ENCODE measurements at regions not wholly inside any gene's neighbourhood (a gene's known extent, or its start where the extent isn't known, plus 50 kb on each side); places are given as distances from the start of the nearest gene placed in this dataset.

DNA sequence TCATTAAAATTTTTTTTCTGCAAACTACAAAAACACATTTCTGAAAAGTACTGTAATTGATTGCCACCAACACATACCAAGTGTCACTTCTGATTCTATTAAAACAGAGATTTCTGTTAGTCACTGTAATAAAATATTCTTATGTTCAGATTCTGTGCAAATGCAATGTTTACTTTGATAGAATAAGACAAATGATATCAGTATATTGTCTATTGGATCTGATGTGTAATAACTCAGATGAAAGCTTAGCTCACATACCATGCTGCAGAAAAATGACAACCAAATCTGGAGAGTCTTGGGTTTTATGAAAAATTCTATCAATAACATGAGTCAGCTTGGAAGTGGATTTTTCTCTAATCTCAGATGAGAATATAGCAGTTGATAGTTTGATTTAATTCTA is 963.8 kb upstream of the B3GALT2 start:
- intact Hi-C loops (cut with DNase I; ENCODE audit: low total_unique reads), result no loop called here
- DNase-seq (no peak), ATAC-seq (no peak)
- no peaks in the 10 kb centered on the region for H3K36me3 ChIP-seq
- in situ Hi-C loops (cut with MboI; ENCODE audit: low sequenced_read_pairs in 4 of 4), result no loop called here
- no peaks in the 10 kb centered on the region for H3K9me3 ChIP-seq
- no peak overlapping the region for H3K4me3 ChIP-seq
- H3K27ac ChIP-seq, result no peak overlapping the region
- H3K27me3 ChIP-seq, result no peaks in the 10 kb centered on the region
- TF ChIP-seq, protein P1, sequence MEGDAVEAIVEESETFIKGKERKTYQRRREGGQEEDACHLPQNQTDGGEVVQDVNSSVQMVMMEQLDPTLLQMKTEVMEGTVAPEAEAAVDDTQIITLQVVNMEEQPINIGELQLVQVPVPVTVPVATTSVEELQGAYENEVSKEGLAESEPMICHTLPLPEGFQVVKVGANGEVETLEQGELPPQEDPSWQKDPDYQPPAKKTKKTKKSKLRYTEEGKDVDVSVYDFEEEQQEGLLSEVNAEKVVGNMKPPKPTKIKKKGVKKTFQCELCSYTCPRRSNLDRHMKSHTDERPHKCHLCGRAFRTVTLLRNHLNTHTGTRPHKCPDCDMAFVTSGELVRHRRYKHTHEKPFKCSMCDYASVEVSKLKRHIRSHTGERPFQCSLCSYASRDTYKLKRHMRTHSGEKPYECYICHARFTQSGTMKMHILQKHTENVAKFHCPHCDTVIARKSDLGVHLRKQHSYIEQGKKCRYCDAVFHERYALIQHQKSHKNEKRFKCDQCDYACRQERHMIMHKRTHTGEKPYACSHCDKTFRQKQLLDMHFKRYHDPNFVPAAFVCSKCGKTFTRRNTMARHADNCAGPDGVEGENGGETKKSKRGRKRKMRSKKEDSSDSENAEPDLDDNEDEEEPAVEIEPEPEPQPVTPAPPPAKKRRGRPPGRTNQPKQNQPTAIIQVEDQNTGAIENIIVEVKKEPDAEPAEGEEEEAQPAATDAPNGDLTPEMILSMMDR (IDR thresholded peaks at IDR 0.05 in 4 of 5, conservative IDR thresholded peaks at IDR 0.05 in 1 of 5), result no peak
- no peak for TF ChIP-seq POLR2A (IDR thresholded peaks at IDR 0.05)
- no peaks in the 10 kb centered on the region for H3K4me1 ChIP-seq

DNA sequence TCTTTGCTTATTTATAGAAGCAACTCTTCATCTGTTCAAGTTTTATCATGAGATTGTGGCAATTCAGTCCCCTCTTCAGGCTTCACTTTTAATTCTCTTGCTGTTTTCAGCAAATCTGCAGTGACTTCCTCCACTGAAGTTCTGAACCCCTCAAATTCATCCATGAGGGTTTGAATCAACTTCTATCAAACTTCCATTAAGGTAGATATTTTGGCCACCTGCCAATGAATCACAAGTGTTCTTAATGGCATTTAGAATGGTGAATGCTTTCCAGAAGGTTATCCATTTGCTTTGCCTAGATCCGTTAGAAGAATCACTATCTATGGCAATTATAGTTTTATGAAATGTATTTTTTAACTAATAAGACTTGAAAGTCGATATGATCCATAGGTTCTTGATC is 946.7 kb upstream of the B3GALT2 start:
- in situ Hi-C loops (cut with MboI; ENCODE audit: low sequenced_read_pairs in 4 of 4), result no loop called here
- H3K27me3 ChIP-seq, result no peaks in the 10 kb centered on the region
- no peaks in the 10 kb centered on the region for H3K4me1 ChIP-seq
- H3K4me3 ChIP-seq, result no peak overlapping the region
- H3K27ac ChIP-seq, result no peak overlapping the region
- DNase-seq (no peak), ATAC-seq (no peak)
- intact Hi-C loops (cut with DNase I; ENCODE audit: low total_unique reads), result no loop called here
- H3K36me3 ChIP-seq, result no peaks in the 10 kb centered on the region
- TF ChIP-seq POLR2A (IDR thresholded peaks at IDR 0.05), result no peak
- TF ChIP-seq, protein P1 (IDR thresholded peaks at IDR 0.05 in 4 of 5, conservative IDR thresholded peaks at IDR 0.05 in 1 of 5), result no peak
- no peaks in the 10 kb centered on the region for H3K9me3 ChIP-seq

DNA sequence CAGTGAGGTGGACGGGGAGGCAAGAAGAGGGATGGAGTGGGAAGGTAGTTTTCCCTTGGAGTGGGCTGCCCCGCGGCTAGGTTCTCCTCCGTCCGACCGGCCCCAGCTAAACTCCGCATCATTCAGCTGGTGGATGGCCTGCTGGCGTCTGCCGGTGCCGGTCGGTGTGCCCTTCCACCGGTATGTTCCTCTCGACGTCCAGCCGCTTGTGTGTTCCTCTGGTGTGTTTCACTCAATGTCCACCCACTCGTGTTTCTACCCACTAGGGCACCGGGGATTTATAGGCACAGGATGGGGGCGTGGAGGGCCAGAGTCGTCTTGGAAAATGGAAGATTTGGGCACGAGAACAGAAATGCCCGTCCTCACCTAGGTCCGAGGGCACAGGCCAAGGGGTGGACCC is 931.7 kb upstream of the B3GALT2 start:
- DNase-seq (no peak), ATAC-seq (no peak)
- intact Hi-C loops (cut with DNase I; ENCODE audit: low total_unique reads) (no loop called here), in situ Hi-C loops (cut with MboI; ENCODE audit: low sequenced_read_pairs in 4 of 4) (no loop called here)
- H3K4me1 ChIP-seq, result no peaks in the 10 kb centered on the region
- no peaks in the 10 kb centered on the region for H3K36me3 ChIP-seq
- no peaks in the 10 kb centered on the region for H3K9me3 ChIP-seq
- H3K4me3 ChIP-seq, result no peak overlapping the region
- no peak overlapping the region for H3K27ac ChIP-seq
- no peaks in the 10 kb centered on the region for H3K27me3 ChIP-seq
- TF ChIP-seq POLR2A (IDR thresholded peaks at IDR 0.05), result no peak
- TF ChIP-seq, protein P1 (IDR thresholded peaks at IDR 0.05 in 4 of 5, conservative IDR thresholded peaks at IDR 0.05 in 1 of 5), result no peak

DNA sequence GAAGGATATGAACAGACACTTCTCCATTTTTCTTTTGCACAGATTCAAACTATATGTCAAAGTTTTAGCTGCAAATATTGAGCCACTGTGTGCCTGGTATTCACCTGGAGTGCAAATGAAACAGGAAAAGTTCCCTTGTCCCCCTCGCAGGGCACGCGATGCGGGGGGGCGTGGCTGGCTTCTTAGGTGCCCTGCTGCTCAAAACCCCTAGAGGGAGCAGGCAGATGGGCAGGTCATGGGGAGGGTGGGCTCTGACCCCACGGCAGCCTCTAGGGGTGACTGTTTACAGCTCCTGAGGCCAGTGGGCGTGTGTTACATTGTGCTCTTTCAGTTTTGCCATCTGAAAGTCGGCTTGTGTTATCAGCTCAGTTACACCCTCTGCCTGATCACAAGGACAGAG is 931.2 kb upstream of the B3GALT2 start:
- intact Hi-C loops (cut with DNase I; ENCODE audit: low total_unique reads), result no loop called here

DNA sequence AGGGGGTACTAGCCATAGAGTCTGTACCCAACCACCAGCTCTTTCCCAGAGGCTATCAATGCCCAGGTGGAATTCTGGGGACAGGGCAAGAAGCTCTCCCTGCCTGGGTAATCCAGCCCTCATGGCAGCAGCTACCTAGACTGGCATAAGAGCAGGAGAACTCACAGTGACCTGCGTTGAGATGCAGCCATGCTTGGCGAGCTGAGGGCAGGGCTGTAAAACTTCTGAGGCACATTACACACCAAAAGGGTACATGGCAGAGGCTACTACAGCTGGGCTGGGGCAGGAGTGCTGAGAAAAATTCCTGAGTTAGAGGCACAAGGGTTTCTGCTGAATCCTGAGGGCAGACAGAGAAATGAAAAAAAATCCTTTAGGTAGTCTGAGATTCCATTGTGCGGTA is 927.9 kb upstream of the B3GALT2 start:
- Histone ChIP-seq H3K4me1 (no peaks in the 10 kb centered on the region), H3K27me3 (no peaks in the 10 kb centered on the region), H3K36me3 (no peaks in the 10 kb centered on the region), H3K27ac (no peak overlapping the region), H3K4me3 (no peak overlapping the region), H3K9me3 (no peaks in the 10 kb centered on the region)
- no peak for ATAC-seq
- no peak for DNase-seq
- intact Hi-C loops (cut with DNase I; ENCODE audit: low total_unique reads) (no loop called here), in situ Hi-C loops (cut with MboI; ENCODE audit: low sequenced_read_pairs in 4 of 4) (no loop called here)
- TF ChIP-seq, protein P1 (IDR thresholded peaks at IDR 0.05 in 4 of 5, conservative IDR thresholded peaks at IDR 0.05 in 1 of 5), result no peak
- no peak for TF ChIP-seq POLR2A (IDR thresholded peaks at IDR 0.05)

More for the DNA sequence above, 931.2 kb upstream of the B3GALT2 start:
- no peak overlapping the region for H3K27ac ChIP-seq
- H3K4me3 ChIP-seq, result no peak overlapping the region
- no peaks in the 10 kb centered on the region for H3K27me3 ChIP-seq
- ATAC-seq (no peak), DNase-seq (no peak)
- TF ChIP-seq, protein P1 (IDR thresholded peaks at IDR 0.05 in 4 of 5, conservative IDR thresholded peaks at IDR 0.05 in 1 of 5), result no peak
- TF ChIP-seq POLR2A (IDR thresholded peaks at IDR 0.05), result no peak
- no peaks in the 10 kb centered on the region for H3K9me3 ChIP-seq
- in situ Hi-C loops (cut with MboI; ENCODE audit: low sequenced_read_pairs in 4 of 4), result no loop called here
- H3K36me3 ChIP-seq, result no peaks in the 10 kb centered on the region
- H3K4me1 ChIP-seq, result no peaks in the 10 kb centered on the region
